ENCODE measurements at regions not wholly inside any gene's neighbourhood (a gene's known extent, or its start where the extent isn't known, plus 50 kb on each side); places are given as distances from the start of the nearest gene placed in this dataset.

- no peaks in the 10 kb centered on the region for H3K36me3 ChIP-seq (ENCODE audit: control insufficient read depth, insufficient read depth, low read length)
- 0% methylated on average over 1 of the region's 4 CpGs for WGBS (ENCODE audit: insufficient coverage, low coverage, missing lambda C conversion rate)
- in situ Hi-C loops (cut with MboI), result no loop called here
- no peak overlapping the region for H3K4me3 ChIP-seq
- intact Hi-C loops (cut with micrococcal nuclease), result no loop called here
- no peaks in the 10 kb centered on the region for H3K27me3 ChIP-seq (ENCODE audit: control insufficient read depth in 2 of 2, insufficient read depth in 2 of 2, low read length in 2 of 2)
- no peaks in the 10 kb centered on the region for H3K4me1 ChIP-seq (replicated peaks in 1 of 2; ENCODE audit: control insufficient read depth in 2 of 2, insufficient read depth in 2 of 2, low read length in 2 of 2)
- no peaks in the 10 kb centered on the region for H3K79me2 ChIP-seq (ENCODE audit: control insufficient read depth, insufficient read depth, low read length)
- ChIA-PET CTCF (ENCODE audit: low intra/inter-chr PET ratio) (no interaction called here), POLR2A (no interaction called here)
- no peaks in the 10 kb centered on the region for H3K9me1 ChIP-seq (ENCODE audit: control insufficient read depth, insufficient read depth, low read length)
- no TSS peak for BruUV-seq (replicated peaks)
- no peak for ATAC-seq
- no peaks in the 10 kb centered on the region for H4K20me1 ChIP-seq (replicated peaks; ENCODE audit: control insufficient read depth, insufficient read depth, low read length)
- no peak for TF ChIP-seq ARID4B (CRISPR knock-in tag; IDR thresholded peaks at IDR 0.05)
- no peak for TF ChIP-seq ZNF507 (tag; conservative IDR thresholded peaks at IDR 0.05)
- no peak for TF ChIP-seq NCOA6 (IDR thresholded peaks at IDR 0.05)
- TF ChIP-seq SAFB (IDR thresholded peaks at IDR 0.05; ENCODE audit: borderline replicate concordance, low read depth, low read length), result no peak
- TF ChIP-seq MAZ (CRISPR knock-in tag; conservative IDR thresholded peaks at IDR 0.05 in 1 of 2, IDR thresholded peaks at IDR 0.05 in 1 of 2), result no peak
- TF ChIP-seq PTBP1 (IDR thresholded peaks at IDR 0.05; ENCODE audit: low read depth, low read length), result no peak
- no peak for TF ChIP-seq STAT6 (CRISPR knock-in tag; IDR thresholded peaks at IDR 0.05)
- TF ChIP-seq RCOR1 (IDR thresholded peaks at IDR 0.05; ENCODE audit: borderline replicate concordance in 1 of 2, low read depth in 2 of 2, low read length in 2 of 2), result no peak
- H3K9me3 ChIP-seq (replicated peaks; ENCODE audit: control insufficient read depth, insufficient read depth, low read depth, low read length), result no peaks in the 10 kb centered on the region
- FAIRE-seq, result no peak
- no peak overlapping the region for H2AFZ ChIP-seq (ENCODE audit: low read depth, low read length)
- DNase-seq (ENCODE audit: extremely low read depth in 1 of 4, low spot score in 3 of 4), result no peak
- H3K9ac ChIP-seq (ENCODE audit: insufficient read depth in 1 of 2, low read depth in 2 of 2, low read length in 2 of 2), result no peak overlapping the region
- H3K27ac ChIP-seq (ENCODE audit: extremely low read depth, low read depth, low read length), result no peak overlapping the region
- no peak overlapping the region for H3K4me2 ChIP-seq (ENCODE audit: insufficient read depth, low read length)
Observed at GRCh38 chr3:135678386-135678785, 287.1 kb upstream of the PPP2R3A start.

Data from K562 (cell line).